ENCODE measurements at regions not wholly inside any gene's neighbourhood (a gene's known extent, or its start where the extent isn't known, plus 50 kb on each side); places are given as distances from the start of the nearest gene placed in this dataset.
"Not testable (repeated sequence)": the region's sequence is repeated elsewhere in the genome, so short reads cannot be mapped to it uniquely, and the experiment has no call there.

- no peak for TF ChIP-seq ZNF274 (IDR thresholded peaks at IDR 0.05; ENCODE audit: low read depth, low read length)
- no peak overlapping the region for H3K4me3 ChIP-seq (ENCODE audit: low read length)
Measured at GRCh38 chr3:82409842-82410241, 648.4 kb upstream of the GBE1 start.

GRCh38 chr3:82392203-82392775 is 630.8 kb upstream of the GBE1 start:
- no peak for TF ChIP-seq ZNF274 (IDR thresholded peaks at IDR 0.05; ENCODE audit: low read depth, low read length)
- H3K4me3 ChIP-seq (ENCODE audit: low read length), result no peak overlapping the region

GRCh38 chr3:82390868-82391267 is 629.4 kb upstream of the GBE1 start:
- no peak for TF ChIP-seq ZNF274 (IDR thresholded peaks at IDR 0.05; ENCODE audit: low read depth, low read length)
- no peak overlapping the region for H3K4me3 ChIP-seq (ENCODE audit: low read length)

- H3K4me3 ChIP-seq (ENCODE audit: low read length), result no peak overlapping the region
- TF ChIP-seq ZNF274 (IDR thresholded peaks at IDR 0.05; ENCODE audit: low read depth, low read length), result no peak
Measured at GRCh38 chr3:82386647-82387046, 625.2 kb upstream of the GBE1 start.

- H3K4me3 ChIP-seq (ENCODE audit: low read length), result no peak overlapping the region
- TF ChIP-seq ZNF274 (IDR thresholded peaks at IDR 0.05; ENCODE audit: low read depth, low read length), result no peak
Measured at GRCh38 chr3:82384181-82384580, 622.7 kb upstream of the GBE1 start.

GRCh38 chr3:82382831-82383230 is 621.4 kb upstream of the GBE1 start:
- no peak for TF ChIP-seq ZNF274 (IDR thresholded peaks at IDR 0.05; ENCODE audit: low read depth, low read length)
- H3K4me3 ChIP-seq (ENCODE audit: low read length), result no peak overlapping the region

GRCh38 chr3:82378392-82378791 is 616.9 kb upstream of the GBE1 start:
- no peak overlapping the region for H3K4me3 ChIP-seq (ENCODE audit: low read length)
- TF ChIP-seq ZNF274 (IDR thresholded peaks at IDR 0.05; ENCODE audit: low read depth, low read length), result no peak

GRCh38 chr3:82376883-82377282 is 615.4 kb upstream of the GBE1 start:
- no peak for TF ChIP-seq ZNF274 (IDR thresholded peaks at IDR 0.05; ENCODE audit: low read depth, low read length)

GRCh38 chr3:82373833-82374232 is 612.4 kb upstream of the GBE1 start:
- H3K4me3 ChIP-seq (ENCODE audit: low read length), result not testable (repeated sequence)

More at GRCh38 chr3:82376883-82377282, 615.4 kb upstream of the GBE1 start:
- H3K4me3 ChIP-seq (ENCODE audit: low read length), result no peak overlapping the region

GRCh38 chr3:82364827-82365226 is 603.4 kb upstream of the GBE1 start:
- H3K4me3 ChIP-seq (ENCODE audit: low read length), result no peak overlapping the region
- no peak for TF ChIP-seq ZNF274 (IDR thresholded peaks at IDR 0.05; ENCODE audit: low read depth, low read length)

GRCh38 chr3:82363131-82363530 is 601.7 kb upstream of the GBE1 start:
- H3K4me3 ChIP-seq (ENCODE audit: low read length), result no peak overlapping the region
- no peak for TF ChIP-seq ZNF274 (IDR thresholded peaks at IDR 0.05; ENCODE audit: low read depth, low read length)

GRCh38 chr3:82355228-82355627 is 593.8 kb upstream of the GBE1 start:
- H3K4me3 ChIP-seq (ENCODE audit: low read length), result no peak overlapping the region
- TF ChIP-seq ZNF274 (IDR thresholded peaks at IDR 0.05; ENCODE audit: low read depth, low read length), result no peak

GRCh38 chr3:82354228-82354627 is 592.8 kb upstream of the GBE1 start:
- H3K4me3 ChIP-seq (ENCODE audit: low read length), result no peak overlapping the region
- no peak for TF ChIP-seq ZNF274 (IDR thresholded peaks at IDR 0.05; ENCODE audit: low read depth, low read length)

- TF ChIP-seq ZNF274 (IDR thresholded peaks at IDR 0.05; ENCODE audit: low read depth, low read length), result no peak
- no peak overlapping the region for H3K4me3 ChIP-seq (ENCODE audit: low read length)
Measured at GRCh38 chr3:82353306-82354171, 592.1 kb upstream of the GBE1 start.

- TF ChIP-seq ZNF274 (IDR thresholded peaks at IDR 0.05; ENCODE audit: low read depth, low read length), result no peak
Measured at GRCh38 chr3:82347585-82347984, 586.1 kb upstream of the GBE1 start.

More at GRCh38 chr3:82347585-82347984, 586.1 kb upstream of the GBE1 start:
- H3K4me3 ChIP-seq (ENCODE audit: low read length), result no peak overlapping the region
